SH-SY5Y (cell line): ENCODE measurements at regions not wholly inside any gene's neighbourhood (a gene's known extent, or its start where the extent isn't known, plus 50 kb on each side); places are given as distances from the start of the nearest gene placed in this dataset.

Source experiments
- GATA2 ChIP-seq: IDR thresholded peaks from 2 replicates; pipeline ENCODE4 v1.6.1; 2011; ENCODE audit warnings: mild to moderate bottlenecking, low read depth, low read length
- GATA3 ChIP-seq: IDR thresholded peaks from 2 replicates; pipeline ENCODE4 v1.6.1; 2011; ENCODE audit warnings: low read depth, mild to moderate bottlenecking, low read length, moderate library complexity

DNA sequence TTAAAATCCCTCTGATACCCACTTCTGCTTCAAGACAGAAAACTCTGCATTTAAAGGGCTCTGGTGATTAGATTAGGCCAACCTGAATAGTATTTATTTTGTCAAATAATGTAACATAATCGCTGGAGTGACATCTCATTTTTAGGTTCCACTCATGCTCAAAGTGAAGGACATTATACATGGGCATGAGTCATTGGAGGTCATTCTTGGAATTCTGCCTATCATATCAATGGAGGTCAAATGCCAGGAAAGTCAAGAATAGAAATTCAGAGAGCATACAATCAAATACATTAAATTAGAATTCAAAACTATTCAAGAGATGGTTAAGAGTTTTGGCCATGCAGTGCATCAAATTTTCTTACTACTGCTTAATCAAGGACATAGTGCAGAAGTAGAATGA, 50.8 kb upstream of the PRSS1 start:
- TF ChIP-seq GATA2 (no peak), GATA3 (no peak)

DNA sequence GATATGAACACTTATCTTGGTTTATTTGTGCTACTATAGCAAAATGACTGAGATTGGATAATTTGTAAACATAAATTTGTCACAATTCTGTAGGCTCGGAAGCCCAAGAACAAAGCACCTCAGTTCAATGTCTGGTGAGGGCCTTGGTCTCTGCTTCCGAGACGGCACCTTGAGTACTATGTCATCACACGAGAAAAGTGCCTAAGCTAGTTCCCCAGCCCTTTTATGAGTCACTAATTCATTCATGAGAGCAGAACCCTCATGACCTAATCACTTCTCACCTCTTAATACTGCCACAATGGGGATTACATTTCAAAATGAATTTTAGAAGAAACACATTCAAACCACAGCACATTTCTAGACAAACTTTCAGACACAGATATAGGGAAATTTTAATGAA, 52.0 kb upstream of the PRSS1 start:
- TF ChIP-seq GATA3 = no peak
- no peak for TF ChIP-seq GATA2

DNA sequence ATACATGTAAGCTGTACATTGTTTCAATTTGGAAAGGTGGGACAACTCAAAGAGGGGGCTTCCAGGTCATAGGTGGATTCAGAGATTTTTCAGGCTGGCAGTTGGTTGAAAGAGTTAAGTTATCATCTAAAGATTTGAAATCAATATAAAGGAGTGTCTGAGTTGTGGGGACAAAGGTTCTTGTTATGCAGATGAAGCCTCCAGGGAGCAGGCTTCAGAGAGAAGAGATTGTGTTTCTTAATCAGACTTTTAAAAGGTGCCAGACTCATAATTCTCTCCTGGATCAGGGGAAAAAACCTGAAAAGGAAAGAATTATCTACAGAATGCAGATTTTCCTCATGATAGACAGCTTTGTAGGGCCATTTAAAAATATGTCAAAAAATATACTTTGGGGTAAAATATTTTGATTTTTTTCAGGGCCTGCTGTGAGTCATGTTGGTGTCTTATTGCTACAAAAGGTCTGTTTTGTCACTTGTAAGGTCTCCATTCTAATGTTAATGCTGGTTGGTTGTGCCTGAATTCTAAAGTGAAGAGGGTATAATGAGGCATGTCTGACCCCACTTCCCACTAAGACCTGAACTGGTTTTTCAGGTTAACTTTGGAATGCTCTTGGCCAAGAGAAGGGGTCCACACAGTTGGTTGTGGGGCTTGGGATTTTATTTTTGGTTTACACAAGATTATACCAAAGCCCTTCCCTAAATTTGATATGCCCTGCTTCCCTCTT, 52.7 kb upstream of the PRSS1 start:
- no peak for TF ChIP-seq GATA3
- no peak for TF ChIP-seq GATA2

DNA sequence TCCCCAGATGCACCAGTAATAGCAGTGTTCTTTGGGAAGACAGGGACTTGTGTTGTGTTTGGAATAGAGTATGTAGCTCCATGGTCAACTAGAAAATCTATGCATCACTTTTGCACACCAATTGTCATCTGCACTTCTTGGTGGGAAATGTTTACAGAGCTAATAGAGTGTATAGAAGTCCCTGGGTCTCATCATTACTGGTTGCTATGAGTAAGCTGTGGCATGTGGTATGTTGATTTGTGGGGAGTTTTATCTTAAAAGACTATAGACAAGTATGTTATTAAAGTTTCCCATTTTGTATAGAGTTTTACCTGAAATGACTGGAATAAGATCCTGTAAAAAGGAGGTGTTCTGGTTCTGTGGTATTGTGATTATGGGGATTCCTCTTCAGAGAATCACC, 55.4 kb upstream of the PRSS1 start:
- TF ChIP-seq GATA3 (no peak), GATA2 (no peak)

DNA sequence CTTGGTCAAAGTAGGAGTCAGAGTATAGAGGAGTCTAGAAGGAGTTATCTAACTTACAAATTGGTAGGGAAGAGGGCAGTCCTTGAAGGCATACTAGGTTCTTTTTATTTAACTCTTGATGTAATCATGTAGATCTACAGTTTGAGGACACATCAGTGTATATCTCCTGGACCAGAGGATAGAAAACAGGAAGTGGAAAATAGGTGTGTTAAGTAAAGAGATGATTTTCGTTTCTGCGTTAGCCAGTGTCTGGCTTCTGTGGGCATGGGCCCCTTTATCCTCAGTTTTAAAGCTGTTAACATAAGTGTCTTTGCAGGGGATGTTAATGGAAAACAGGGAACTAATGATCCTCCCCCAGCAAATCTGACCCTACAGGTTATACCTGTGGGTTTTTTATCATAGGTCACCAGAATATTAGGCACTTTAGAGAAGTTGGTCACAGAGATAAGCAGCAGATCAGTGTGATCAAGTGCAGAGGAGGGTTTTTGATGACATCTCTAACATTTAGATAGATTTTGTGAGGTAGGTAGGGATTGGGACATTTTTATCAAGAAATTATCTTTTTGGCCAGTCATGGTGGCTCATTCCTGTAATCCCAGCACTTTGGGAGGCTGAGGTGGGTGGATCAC, 58.6 kb upstream of the PRSS1 start:
- no peak for TF ChIP-seq GATA2

DNA sequence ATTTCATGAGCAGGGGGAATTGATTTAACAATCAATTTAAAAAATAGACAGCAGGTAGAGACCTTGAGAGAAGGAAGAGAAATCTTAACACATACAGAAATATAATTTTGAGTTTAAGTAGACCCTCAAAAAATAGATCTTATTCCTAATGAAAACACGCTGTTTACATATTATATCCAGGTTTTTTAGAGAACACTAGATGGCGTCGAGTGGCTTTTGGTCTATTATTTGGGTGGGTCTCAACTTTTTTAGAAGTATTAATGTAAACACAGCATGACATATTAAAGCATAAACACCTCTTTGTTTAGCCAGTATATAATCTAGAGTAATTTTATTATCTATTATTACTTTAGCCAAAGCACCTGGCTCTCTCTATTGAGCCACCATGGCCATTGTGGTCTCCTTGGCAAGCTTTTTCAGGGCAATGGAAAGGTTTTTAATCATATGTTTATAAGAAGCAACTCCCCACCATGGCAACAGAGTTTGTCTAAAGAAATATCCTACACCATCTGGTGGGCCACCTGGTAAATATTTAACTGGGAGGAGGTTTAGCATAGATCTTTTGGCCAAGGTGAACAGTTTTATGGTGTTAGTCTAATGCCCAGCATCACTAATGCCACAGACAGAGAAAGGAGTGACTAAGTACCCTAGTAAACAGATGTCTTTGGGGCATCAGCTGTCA, 59.7 kb upstream of the PRSS1 start:
- no peak for TF ChIP-seq GATA2
- TF ChIP-seq GATA3 = no peak

DNA sequence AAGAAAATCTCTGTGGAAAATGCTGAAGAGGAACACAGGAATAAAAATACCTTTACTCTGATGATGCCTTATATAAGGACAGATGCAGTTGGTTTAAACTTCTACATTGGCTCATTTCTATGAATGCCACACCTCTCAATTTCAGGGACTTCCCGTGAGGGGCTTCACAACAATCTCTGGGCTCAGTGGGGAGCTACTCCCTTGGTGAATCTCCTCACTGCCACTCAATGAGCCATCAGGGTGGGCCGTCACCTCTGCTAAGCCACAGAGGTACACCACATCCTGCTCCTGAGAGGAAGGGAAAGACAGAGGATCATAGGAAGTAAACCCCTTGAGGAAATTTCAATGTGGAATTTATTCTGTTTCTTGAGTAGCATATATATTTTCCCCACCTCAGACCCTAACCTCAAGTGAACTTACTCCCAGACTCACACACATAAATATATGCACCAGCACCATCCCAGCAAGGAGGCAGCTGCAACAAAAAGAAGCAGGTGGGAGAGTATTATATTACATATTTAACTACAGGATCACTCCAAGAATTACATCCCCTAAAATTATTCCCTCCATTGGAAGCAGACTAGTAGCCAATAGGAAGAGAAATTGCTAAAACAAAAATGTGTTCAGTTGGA, 63.3 kb upstream of the PRSS1 start:
- no peak for TF ChIP-seq GATA2
- no peak for TF ChIP-seq GATA3

DNA sequence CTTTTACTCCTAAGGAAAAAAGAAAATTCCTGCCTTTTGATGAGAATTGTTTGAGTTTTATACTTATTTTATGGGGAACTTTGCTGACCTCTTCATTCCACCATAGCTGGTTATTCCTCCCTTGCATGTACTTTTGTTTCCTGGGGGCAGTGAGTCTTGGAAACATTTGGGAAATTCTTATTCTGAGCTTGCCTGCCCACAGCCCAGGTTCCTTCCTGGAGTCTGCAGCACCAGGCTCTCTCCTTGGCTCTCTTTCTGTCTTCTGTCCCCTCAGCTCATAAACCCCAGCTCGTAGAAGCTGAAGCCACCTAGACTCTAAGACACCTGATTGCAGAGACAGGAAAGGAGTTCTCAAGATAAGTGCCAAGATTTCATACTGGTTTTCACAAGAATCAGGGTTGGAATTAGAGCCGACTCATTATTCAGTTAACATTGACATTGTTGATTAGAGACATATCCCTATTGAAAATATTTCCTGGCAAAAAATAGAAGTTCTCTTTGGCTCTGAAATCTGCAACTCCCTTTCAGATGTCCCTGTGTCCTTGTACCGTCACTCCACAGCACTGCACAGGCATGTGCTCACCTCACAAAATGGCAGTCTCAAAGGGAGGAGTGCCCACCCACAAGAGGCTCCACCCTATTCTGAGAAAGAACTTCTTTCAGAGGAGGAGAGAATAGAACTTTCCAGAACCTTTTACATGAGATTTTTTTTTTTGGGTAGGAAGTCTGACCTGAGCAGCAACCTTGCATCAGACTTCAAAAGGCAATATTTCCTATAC, 67.8 kb upstream of the PRSS1 start:
- TF ChIP-seq GATA3 = no peak
- TF ChIP-seq GATA2 = no peak

DNA sequence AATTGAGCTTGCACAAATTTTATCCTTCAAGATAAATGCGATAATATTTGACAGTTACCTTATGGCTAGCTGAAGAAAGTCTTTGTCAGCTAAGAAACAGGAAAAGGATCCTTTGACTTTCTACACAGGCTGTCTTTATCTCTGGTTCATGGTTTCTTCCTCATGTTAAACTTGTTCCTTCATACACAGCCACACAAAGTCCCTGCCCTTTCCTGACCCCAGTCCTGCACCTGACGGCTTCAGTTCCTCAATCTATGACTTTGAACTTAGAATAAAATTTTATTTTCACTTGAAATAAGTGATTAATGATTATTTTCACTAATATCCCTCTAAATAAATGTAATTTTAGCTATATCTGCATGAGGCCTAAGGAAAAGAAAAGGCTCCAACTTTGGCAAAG, 77.8 kb upstream of the PRSS1 start:
- TF ChIP-seq GATA3 = no peak

DNA sequence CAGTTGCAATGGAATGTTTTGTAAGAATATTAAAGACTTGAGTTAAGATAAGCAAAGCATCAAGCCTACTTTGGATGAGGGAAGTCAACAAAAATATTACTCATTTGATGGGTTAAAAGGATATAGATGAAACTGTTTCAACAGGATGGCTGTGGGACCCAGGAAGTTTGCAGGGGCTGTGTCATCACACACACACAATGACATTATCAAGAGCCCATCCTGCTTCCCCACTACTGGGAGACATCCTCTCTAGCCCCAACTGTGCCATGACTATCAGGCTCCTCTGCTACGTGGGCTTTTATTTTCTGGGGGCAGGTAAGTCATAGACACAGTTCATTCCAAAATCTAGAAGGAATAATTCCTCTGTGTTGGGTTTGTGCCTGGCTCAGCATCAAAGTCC, 78.8 kb upstream of the PRSS1 start:
- no peak for TF ChIP-seq GATA3
- TF ChIP-seq GATA2 = no peak

DNA sequence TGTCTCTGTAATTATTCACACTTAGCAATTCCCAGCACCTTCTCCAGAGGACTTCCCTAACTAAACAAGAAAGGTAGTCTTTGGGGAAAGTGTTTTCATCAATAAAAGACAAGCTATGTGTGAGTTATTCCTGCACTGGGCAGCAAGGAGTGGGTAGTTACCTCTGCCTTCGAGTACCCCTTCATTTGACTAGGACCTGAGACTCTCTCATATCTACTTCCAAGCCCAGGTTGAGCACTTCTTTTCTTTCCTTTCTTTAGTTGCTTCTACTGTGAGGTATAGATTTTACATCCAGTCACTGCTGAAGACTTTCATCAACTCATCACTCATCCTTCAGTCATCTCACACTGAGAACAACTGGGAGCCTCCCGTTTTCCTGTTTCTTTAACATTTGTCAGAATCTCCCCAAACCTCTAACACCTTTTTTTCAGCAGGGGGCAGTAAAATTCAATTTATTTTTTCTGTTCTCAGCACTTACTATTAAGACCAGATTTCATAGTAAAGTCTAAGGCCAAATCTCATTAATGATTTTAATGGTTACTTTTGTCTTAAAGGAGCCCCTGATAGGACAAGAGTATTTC, 80.1 kb upstream of the PRSS1 start:
- TF ChIP-seq GATA2 (no peak), GATA3 (no peak)

DNA sequence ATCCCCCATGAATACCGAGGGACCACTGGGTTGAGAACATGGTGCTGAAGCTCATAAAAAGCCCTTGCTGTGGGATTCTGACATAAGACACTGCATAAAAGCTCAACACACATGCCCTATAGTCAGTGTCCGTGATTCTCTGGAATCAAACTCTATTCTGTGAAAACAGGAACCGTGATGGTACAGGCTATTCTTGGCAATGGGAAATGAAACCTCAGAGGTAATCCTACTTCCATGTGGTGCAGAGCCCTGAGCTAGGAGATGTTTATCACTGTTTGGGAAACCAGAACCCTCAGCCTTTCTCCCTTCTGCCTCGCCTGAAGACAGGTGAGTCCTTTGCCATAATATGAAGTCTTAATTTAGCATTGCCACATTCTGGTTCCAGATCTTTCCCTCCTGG, 80.8 kb upstream of the PRSS1 start:
- TF ChIP-seq GATA2 (peak; percentile 33; the same call in 1 of the 2 replicates), GATA3 (no peak)

DNA sequence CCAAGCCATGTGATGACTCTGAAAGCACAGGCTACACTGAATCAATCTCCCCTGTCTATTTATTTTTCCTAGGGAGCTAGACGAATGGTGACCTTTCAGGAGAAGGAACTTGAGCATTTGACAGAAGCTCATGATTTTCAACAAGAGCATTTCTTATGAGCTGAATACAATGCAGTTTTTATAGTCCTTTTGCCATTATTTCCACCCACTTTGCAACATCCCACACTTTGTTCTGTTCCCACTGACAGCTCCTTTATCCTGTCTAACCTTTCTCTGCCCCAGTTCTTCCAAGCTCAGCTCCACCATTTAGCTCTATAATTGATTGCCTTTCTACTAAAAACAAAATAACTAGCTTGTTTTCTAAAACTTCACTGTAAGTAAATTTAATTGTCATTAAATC, 91.9 kb upstream of the PRSS1 start:
- TF ChIP-seq GATA3 (no peak), GATA2 (no peak)

DNA sequence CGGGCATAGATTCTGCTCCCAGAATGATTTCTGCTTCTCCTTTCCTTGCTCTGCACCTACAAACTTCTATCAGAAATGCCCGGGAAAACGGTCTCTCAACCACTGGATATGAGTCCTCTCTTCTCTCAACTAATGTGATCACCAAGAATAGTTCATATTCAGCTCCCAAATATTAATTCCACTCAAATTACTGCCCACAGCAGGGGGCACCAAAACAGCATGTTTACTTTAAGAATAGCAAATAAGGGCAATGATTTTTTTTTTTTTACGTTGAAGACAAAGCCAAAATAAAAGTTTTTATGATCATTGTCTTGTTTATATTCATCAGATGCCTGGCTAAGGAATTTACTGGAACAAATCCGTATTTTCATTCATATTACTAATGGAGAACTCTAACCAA, 94.9 kb upstream of the PRSS1 start:
- TF ChIP-seq GATA2 (no peak), GATA3 (no peak)

DNA sequence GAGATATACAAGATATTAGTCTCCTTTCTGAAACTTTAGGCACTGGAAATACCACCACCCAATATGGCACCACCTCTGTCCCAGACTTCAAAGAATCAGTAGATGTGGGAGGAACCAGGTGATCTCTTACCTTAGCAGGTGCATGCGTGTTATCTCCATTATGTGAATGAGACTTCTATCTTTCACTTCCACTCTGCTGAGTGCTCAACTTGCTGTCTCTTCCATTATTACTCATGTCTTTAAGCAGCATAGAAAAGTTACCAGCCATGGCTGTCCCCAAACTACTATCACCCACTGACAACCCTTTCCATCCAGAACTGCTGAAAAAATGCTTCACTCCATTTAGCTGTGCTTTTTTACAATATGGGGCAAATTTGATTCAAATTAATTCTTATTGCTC, 101.5 kb upstream of the PRSS1 start:
- TF ChIP-seq GATA2 (no peak), GATA3 (no peak)
